ENCODE measurements at regions not wholly inside any gene's neighbourhood (a gene's known extent, or its start where the extent isn't known, plus 50 kb on each side); places are given as distances from the start of the nearest gene placed in this dataset.

DNA sequence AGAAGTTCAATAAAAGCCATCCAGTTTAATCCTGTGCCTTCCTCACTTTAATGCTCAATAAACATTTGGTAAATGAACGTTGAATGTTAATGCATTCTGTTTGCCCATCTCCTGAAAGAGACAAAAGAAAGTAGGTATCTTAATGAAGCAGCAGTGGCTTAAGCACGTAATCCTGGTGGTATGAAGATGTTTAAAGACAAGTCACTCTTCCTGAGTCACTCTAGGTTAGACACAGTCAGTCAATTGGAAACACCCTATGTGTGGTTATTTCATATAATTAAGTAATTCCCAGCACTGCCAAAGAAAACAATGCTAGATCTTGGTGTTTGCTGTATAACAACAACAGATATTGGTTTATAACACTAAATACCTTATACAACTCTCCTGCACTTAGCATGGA lies 334.0 kb upstream of the FMN2 start:
- no peak overlapping the region for H3K18ac ChIP-seq (ENCODE audit: low read depth, low read length)
- intact Hi-C loops (cut with micrococcal nuclease) = no loop called here
- no TSS peak for BruUV-seq (replicated peaks)
- H2AFZ ChIP-seq (replicated peaks; ENCODE audit: low read length, poor library complexity) = no peak overlapping the region
- no peak overlapping the region for H2AK9ac ChIP-seq (replicated peaks; ENCODE audit: low read depth, low read length, poor library complexity)
- no peak overlapping the region for H3K27ac ChIP-seq (ENCODE audit: insufficient read depth, low read length)
- H4K91ac ChIP-seq (ENCODE audit: insufficient read depth, low read depth, low read length) = no peak overlapping the region
- no peak overlapping the region for H2BK15ac ChIP-seq (ENCODE audit: low read depth, low read length)
- H3K9me1 ChIP-seq (ENCODE audit: insufficient read depth, low read length) = no peaks in the 10 kb centered on the region
- H3K4me2 ChIP-seq (ENCODE audit: low read depth, low read length) = no peak overlapping the region
- H3K9ac ChIP-seq (ENCODE audit: low read depth, low read length) = no peak overlapping the region
- no peak overlapping the region for H3K56ac ChIP-seq (ENCODE audit: extremely low read depth, insufficient read depth, low read length)
- in situ Hi-C loops (cut with MboI; ENCODE audit: low sequenced_read_pairs) = no loop called here
- H3K4me1 ChIP-seq (ENCODE audit: control insufficient read depth, insufficient read depth, low read length) = no peaks in the 10 kb centered on the region
- H3K23ac ChIP-seq (ENCODE audit: low read depth, low read length) = no peak overlapping the region
- no peak overlapping the region for H3K4ac ChIP-seq (ENCODE audit: low read depth, low read length)
- ChIA-PET POLR2A (ENCODE audit: unreplicated experiment) (no interaction called here), CTCF (interaction anchor here (0.5 kb wide), 1 partner anchor 345 kb away, joined by 3 read pairs; no protein-coding TSS in a partner anchor)
- H2AK5ac ChIP-seq (ENCODE audit: low read depth, low read length) = no peak overlapping the region
- no peaks in the 10 kb centered on the region for H3K79me1 ChIP-seq (ENCODE audit: low read depth in 1 of 2, low read length in 2 of 2)
- TF ChIP-seq RCOR1 (IDR thresholded peaks at IDR 0.05; ENCODE audit: insufficient replicate concordance, low read length) (no peak), SMC3 (IDR thresholded peaks at IDR 0.05; ENCODE audit: low read depth, low read length) (no peak), MAZ (IDR thresholded peaks at IDR 0.05; ENCODE audit: borderline replicate concordance, low read depth, low read length) (no peak), MXI1 (IDR thresholded peaks at IDR 0.05; ENCODE audit: borderline replicate concordance, low read depth, low read length) (no peak), BHLHE40 (IDR thresholded peaks at IDR 0.05; ENCODE audit: low read depth, low read length) (no peak), FOS (IDR thresholded peaks at IDR 0.05; ENCODE audit: low read depth, low read length) (no peak), CTCF (conservative IDR thresholded peaks at IDR 0.05; ENCODE audit: low read depth, low read length) (no peak)
- TF ChIP-seq, protein P1, sequence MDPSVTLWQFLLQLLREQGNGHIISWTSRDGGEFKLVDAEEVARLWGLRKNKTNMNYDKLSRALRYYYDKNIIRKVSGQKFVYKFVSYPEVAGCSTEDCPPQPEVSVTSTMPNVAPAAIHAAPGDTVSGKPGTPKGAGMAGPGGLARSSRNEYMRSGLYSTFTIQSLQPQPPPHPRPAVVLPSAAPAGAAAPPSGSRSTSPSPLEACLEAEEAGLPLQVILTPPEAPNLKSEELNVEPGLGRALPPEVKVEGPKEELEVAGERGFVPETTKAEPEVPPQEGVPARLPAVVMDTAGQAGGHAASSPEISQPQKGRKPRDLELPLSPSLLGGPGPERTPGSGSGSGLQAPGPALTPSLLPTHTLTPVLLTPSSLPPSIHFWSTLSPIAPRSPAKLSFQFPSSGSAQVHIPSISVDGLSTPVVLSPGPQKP (IDR thresholded peaks at IDR 0.05; ENCODE audit: borderline replicate concordance, low read depth, low read length) = no peak
- TF ChIP-seq, protein P2, sequence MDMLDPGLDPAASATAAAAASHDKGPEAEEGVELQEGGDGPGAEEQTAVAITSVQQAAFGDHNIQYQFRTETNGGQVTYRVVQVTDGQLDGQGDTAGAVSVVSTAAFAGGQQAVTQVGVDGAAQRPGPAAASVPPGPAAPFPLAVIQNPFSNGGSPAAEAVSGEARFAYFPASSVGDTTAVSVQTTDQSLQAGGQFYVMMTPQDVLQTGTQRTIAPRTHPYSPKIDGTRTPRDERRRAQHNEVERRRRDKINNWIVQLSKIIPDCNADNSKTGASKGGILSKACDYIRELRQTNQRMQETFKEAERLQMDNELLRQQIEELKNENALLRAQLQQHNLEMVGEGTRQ (IDR thresholded peaks at IDR 0.05; ENCODE audit: low read depth, low read length) = no peak
- H2BK5ac ChIP-seq (ENCODE audit: low read depth, low read length, poor library complexity, severe bottlenecking) = no peak overlapping the region
- H3K14ac ChIP-seq (replicated peaks; ENCODE audit: low read depth, low read length) = no peak overlapping the region
- H3K4me3 ChIP-seq (ENCODE audit: insufficient read depth, low read depth, low read length) = no peak overlapping the region
- H3K9me3 ChIP-seq (ENCODE audit: control insufficient read depth, insufficient read depth, low read length) = peaks cover 2% of the 10 kb centered on the region; the same call in 1 of the 2 replicates
- H4K20me1 ChIP-seq (ENCODE audit: insufficient read depth, low read length) = no peaks in the 10 kb centered on the region
- H3K36me3 ChIP-seq (ENCODE audit: control insufficient read depth, insufficient read depth, low read length) = no peaks in the 10 kb centered on the region
- DNase-seq (no peak), ATAC-seq (ENCODE audit: low read depth) (no peak)
- WGBS, 2 experiments (ENCODE audit: extremely low coverage in 2 of 2, insufficient read length in 1 of 2) = no CpG with 5 or more reads among the region's 2 CpGs
- no peak overlapping the region for H4K5ac ChIP-seq (ENCODE audit: low read depth, low read length)
- H3K27me3 ChIP-seq (ENCODE audit: control insufficient read depth, insufficient read depth, low read length) = no peaks in the 10 kb centered on the region
- dilution Hi-C loops (cut with HindIII; ENCODE audit: low sequenced_read_pairs, unreplicated experiment) = no loop called here
- H2BK120ac ChIP-seq (ENCODE audit: low read depth, low read length) = no peak overlapping the region
- H2BK20ac ChIP-seq (ENCODE audit: low read depth, low read length) = no peak overlapping the region
- no peak overlapping the region for H4K8ac ChIP-seq (ENCODE audit: low read depth in 2 of 2, low read length in 2 of 2)

All from IMR-90 (cell line).